ENCODE measurements at regions not wholly inside any gene's neighbourhood (a gene's known extent, or its start where the extent isn't known, plus 50 kb on each side); places are given as distances from the start of the nearest gene placed in this dataset.

DNA sequence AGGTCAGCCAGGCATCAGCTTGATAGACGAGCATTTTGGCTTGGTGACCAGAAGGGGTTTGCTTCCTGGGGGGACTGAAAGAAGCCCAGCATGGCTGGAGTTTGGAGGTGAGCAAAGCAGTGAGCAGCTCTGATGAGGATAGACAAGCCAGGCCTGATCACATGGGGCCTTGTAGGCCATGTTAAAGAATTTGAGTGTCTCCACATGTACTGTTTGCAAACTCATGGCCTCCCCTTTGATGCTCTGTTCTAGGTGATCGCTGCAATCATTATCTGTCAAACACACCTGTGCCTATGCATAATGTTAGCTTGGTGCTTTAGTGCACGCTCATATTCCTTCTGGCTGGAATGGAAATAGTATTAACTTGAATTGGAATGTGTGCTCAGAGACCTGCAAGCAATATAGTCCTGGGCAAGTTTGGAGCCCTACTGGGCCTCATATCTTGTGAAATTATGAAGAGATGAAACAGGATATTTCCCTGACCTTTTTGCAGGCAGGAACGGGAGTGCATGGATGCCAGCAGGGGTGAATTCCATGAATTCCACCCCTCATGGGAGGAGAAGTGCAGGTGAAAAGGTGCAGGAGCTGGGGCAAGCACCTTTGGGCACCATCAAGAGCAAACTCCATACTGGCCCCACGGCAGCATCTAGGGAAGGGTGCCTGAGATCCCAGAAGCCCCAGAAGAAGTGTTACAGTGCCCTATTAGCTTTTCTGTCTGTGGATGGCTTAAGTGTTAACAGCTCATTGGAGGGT lies 480.5 kb downstream of the EPM2A start:
- no peak overlapping the region for H3K27ac ChIP-seq (ENCODE audit: low read depth, low read length)
- DNase-seq (ENCODE audit: insufficient read length, low spot score, missing footprints), result no peak
- no peaks in the 10 kb centered on the region for H4K20me1 ChIP-seq (ENCODE audit: insufficient read depth, low read length)
- no peak overlapping the region for H2AFZ ChIP-seq (ENCODE audit: low read length)
- no peaks in the 10 kb centered on the region for H3K36me3 ChIP-seq (ENCODE audit: insufficient read depth, low read length)
- no peaks in the 10 kb centered on the region for H3K4me1 ChIP-seq (ENCODE audit: insufficient read depth, low read length)
- no peak overlapping the region for H3K4me2 ChIP-seq (ENCODE audit: insufficient read depth, low read length)
- H3K4me3 ChIP-seq (ENCODE audit: insufficient read depth, low read length), result no peak overlapping the region
- H3K79me2 ChIP-seq (ENCODE audit: insufficient read depth, low read length), result no peaks in the 10 kb centered on the region
- H3K27me3 ChIP-seq (ENCODE audit: insufficient read depth, low read length), result no peaks in the 10 kb centered on the region
- no peak for TF ChIP-seq CTCF (IDR thresholded peaks at IDR 0.05; ENCODE audit: extremely low read depth, low read depth, low read length)
- H3K9me3 ChIP-seq (ENCODE audit: low read depth, low read length), result no peaks in the 10 kb centered on the region

- DNase-seq (ENCODE audit: insufficient read length, low spot score, missing footprints), result no peak
- H4K20me1 ChIP-seq (ENCODE audit: insufficient read depth, low read length), result no peaks in the 10 kb centered on the region
- TF ChIP-seq CTCF (IDR thresholded peaks at IDR 0.05; ENCODE audit: extremely low read depth, low read depth, low read length), result no peak
- H3K4me3 ChIP-seq (ENCODE audit: insufficient read depth, low read length), result no peak overlapping the region
- H3K4me1 ChIP-seq (ENCODE audit: insufficient read depth, low read length), result no peaks in the 10 kb centered on the region
- H3K79me2 ChIP-seq (ENCODE audit: insufficient read depth, low read length), result no peaks in the 10 kb centered on the region
- H3K4me2 ChIP-seq (ENCODE audit: insufficient read depth, low read length), result no peak overlapping the region
- H3K36me3 ChIP-seq (ENCODE audit: insufficient read depth, low read length), result no peaks in the 10 kb centered on the region
- H2AFZ ChIP-seq (ENCODE audit: low read length), result no peak overlapping the region
- no peaks in the 10 kb centered on the region for H3K9me3 ChIP-seq (ENCODE audit: low read depth, low read length)
- H3K27ac ChIP-seq (ENCODE audit: low read depth, low read length), result no peak overlapping the region
- H3K27me3 ChIP-seq (ENCODE audit: insufficient read depth, low read length), result no peaks in the 10 kb centered on the region
Observed at GRCh38 chr6:145257704-145258103, 477.6 kb downstream of the EPM2A start.

- no peaks in the 10 kb centered on the region for H3K27me3 ChIP-seq (ENCODE audit: insufficient read depth, low read length)
- H3K4me2 ChIP-seq (ENCODE audit: insufficient read depth, low read length), result no peak overlapping the region
- no peak overlapping the region for H3K27ac ChIP-seq (ENCODE audit: low read depth, low read length)
- no peak for DNase-seq (ENCODE audit: insufficient read length, low spot score, missing footprints)
- H4K20me1 ChIP-seq (ENCODE audit: insufficient read depth, low read length), result no peaks in the 10 kb centered on the region
- no peaks in the 10 kb centered on the region for H3K36me3 ChIP-seq (ENCODE audit: insufficient read depth, low read length)
- H3K79me2 ChIP-seq (ENCODE audit: insufficient read depth, low read length), result no peaks in the 10 kb centered on the region
- no peaks in the 10 kb centered on the region for H3K4me1 ChIP-seq (ENCODE audit: insufficient read depth, low read length)
- no peaks in the 10 kb centered on the region for H3K9me3 ChIP-seq (ENCODE audit: low read depth, low read length)
- TF ChIP-seq CTCF (IDR thresholded peaks at IDR 0.05; ENCODE audit: extremely low read depth, low read depth, low read length), result no peak
- no peak overlapping the region for H2AFZ ChIP-seq (ENCODE audit: low read length)
- no peak overlapping the region for H3K4me3 ChIP-seq (ENCODE audit: insufficient read depth, low read length)
Observed at GRCh38 chr6:145258122-145258521, 477.2 kb downstream of the EPM2A start.

DNA sequence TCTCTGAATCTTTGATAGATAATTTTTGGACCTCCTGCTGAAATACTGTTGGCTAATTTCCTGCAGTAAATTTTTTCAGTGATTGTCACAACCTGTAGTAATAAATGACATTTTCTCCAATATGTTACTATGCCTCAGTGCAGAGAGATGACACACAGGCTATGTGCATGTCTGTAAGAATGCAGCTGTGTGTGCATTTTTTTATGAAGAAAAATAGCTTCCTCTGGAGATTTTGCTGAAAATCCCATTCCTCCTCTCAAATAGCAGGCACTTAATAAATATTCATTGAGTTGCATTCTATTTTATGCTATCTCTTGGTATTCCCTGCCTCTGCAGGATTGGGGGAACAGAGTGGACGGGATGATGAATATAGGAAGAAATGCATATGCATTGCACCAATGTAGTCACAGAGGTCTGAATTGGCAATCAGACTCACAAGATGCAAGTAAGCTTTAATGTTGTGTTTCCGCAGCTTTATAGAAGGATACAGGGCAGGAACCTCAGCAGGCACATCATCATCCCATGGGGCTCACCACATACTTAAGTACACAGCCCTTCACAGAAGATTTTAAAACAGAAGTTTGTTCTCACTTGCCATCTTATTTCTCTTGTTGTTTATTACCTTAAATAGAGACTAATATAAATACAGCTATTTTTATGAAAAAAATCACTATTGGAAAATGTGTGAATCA lies 474.7 kb downstream of the EPM2A start:
- Histone ChIP-seq H2AFZ (ENCODE audit: low read length) (no peak overlapping the region), H3K79me2 (ENCODE audit: insufficient read depth, low read length) (no peaks in the 10 kb centered on the region), H3K36me3 (ENCODE audit: insufficient read depth, low read length) (no peaks in the 10 kb centered on the region), H3K4me2 (ENCODE audit: insufficient read depth, low read length) (no peak overlapping the region), H3K27ac (ENCODE audit: low read depth, low read length) (no peak overlapping the region), H4K20me1 (ENCODE audit: insufficient read depth, low read length) (no peaks in the 10 kb centered on the region), H3K4me3 (ENCODE audit: insufficient read depth, low read length) (no peak overlapping the region), H3K4me1 (ENCODE audit: insufficient read depth, low read length) (no peaks in the 10 kb centered on the region), H3K9me3 (ENCODE audit: low read depth, low read length) (no peaks in the 10 kb centered on the region), H3K27me3 (ENCODE audit: insufficient read depth, low read length) (peaks cover 3% of the 10 kb centered on the region)
- no peak for TF ChIP-seq CTCF (IDR thresholded peaks at IDR 0.05; ENCODE audit: extremely low read depth, low read depth, low read length)
- no peak for DNase-seq (ENCODE audit: insufficient read length, low spot score, missing footprints)

All from osteoblast (primary cell).